ENCODE measurements at regions not wholly inside any gene's neighbourhood (a gene's known extent, or its start where the extent isn't known, plus 50 kb on each side); places are given as distances from the start of the nearest gene placed in this dataset.

- TF ChIP-seq YY1 (IDR thresholded peaks at IDR 0.05; ENCODE audit: low read depth) (no peak), TAF1 (IDR thresholded peaks at IDR 0.05; ENCODE audit: low read depth) (no peak), TCF12 (IDR thresholded peaks at IDR 0.05; ENCODE audit: low read depth) (no peak), EP300 (IDR thresholded peaks at IDR 0.05; ENCODE audit: borderline replicate concordance) (no peak), CREB1 (IDR thresholded peaks at IDR 0.05; ENCODE audit: low read depth) (no peak), RAD21 (IDR thresholded peaks at IDR 0.05; ENCODE audit: low read depth) (no peak), FOXM1 (IDR thresholded peaks at IDR 0.05; ENCODE audit: borderline replicate concordance, low read depth) (no peak)
- TF ChIP-seq, protein P1, sequence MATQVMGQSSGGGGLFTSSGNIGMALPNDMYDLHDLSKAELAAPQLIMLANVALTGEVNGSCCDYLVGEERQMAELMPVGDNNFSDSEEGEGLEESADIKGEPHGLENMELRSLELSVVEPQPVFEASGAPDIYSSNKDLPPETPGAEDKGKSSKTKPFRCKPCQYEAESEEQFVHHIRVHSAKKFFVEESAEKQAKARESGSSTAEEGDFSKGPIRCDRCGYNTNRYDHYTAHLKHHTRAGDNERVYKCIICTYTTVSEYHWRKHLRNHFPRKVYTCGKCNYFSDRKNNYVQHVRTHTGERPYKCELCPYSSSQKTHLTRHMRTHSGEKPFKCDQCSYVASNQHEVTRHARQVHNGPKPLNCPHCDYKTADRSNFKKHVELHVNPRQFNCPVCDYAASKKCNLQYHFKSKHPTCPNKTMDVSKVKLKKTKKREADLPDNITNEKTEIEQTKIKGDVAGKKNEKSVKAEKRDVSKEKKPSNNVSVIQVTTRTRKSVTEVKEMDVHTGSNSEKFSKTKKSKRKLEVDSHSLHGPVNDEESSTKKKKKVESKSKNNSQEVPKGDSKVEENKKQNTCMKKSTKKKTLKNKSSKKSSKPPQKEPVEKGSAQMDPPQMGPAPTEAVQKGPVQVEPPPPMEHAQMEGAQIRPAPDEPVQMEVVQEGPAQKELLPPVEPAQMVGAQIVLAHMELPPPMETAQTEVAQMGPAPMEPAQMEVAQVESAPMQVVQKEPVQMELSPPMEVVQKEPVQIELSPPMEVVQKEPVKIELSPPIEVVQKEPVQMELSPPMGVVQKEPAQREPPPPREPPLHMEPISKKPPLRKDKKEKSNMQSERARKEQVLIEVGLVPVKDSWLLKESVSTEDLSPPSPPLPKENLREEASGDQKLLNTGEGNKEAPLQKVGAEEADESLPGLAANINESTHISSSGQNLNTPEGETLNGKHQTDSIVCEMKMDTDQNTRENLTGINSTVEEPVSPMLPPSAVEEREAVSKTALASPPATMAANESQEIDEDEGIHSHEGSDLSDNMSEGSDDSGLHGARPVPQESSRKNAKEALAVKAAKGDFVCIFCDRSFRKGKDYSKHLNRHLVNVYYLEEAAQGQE (IDR thresholded peaks at IDR 0.05; ENCODE audit: low read depth), result no peak
- TF ChIP-seq, protein P2, sequence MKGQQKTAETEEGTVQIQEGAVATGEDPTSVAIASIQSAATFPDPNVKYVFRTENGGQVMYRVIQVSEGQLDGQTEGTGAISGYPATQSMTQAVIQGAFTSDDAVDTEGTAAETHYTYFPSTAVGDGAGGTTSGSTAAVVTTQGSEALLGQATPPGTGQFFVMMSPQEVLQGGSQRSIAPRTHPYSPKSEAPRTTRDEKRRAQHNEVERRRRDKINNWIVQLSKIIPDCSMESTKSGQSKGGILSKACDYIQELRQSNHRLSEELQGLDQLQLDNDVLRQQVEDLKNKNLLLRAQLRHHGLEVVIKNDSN (IDR thresholded peaks at IDR 0.05), result no peak
- TF ChIP-seq, protein P3, sequence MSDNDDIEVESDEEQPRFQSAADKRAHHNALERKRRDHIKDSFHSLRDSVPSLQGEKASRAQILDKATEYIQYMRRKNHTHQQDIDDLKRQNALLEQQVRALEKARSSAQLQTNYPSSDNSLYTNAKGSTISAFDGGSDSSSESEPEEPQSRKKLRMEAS (IDR thresholded peaks at IDR 0.05), result no peak
These were observed 289.2 kb upstream of the KLF12 start for GRCh38 chr13:74423434-74423833.

Measured in Ishikawa (cell line).